Activated CD4-positive, CD25-positive, alpha-beta regulatory T cell (primary cell): ENCODE measurements at regions not wholly inside any gene's neighbourhood (a gene's known extent, or its start where the extent isn't known, plus 50 kb on each side); places are given as distances from the start of the nearest gene placed in this dataset.
A peak's percentile ranks its signal among the peaks of the same experiment; 100 is the strongest.

Experiments used
- DNase-seq, 4 experiments: peaks; one replicate each; lab custom pipeline; 2025; lab: John Stamatoyannopoulos, UW

GRCh38 chr1:209222826-209223225 is 360.7 kb upstream of the CAMK1G start:
- DNase-seq = no peak

GRCh38 chr1:209223791-209224190 is 359.7 kb upstream of the CAMK1G start:
- no peak for DNase-seq

GRCh38 chr1:209224886-209225285 is 358.6 kb upstream of the CAMK1G start:
- DNase-seq = no peak

GRCh38 chr1:209227171-209227570 is 356.3 kb upstream of the CAMK1G start:
- DNase-seq = no peak

- no peak for DNase-seq
These were observed 355.6 kb upstream of the CAMK1G start for GRCh38 chr1:209227941-209228340.

GRCh38 chr1:209229494-209230061 is 353.9 kb upstream of the CAMK1G start:
- DNase-seq = no peak

- DNase-seq = no peak
These were observed 353.2 kb upstream of the CAMK1G start for GRCh38 chr1:209230314-209230713.

- no peak for DNase-seq
These were observed 351.9 kb upstream of the CAMK1G start for GRCh38 chr1:209231476-209232156.

GRCh38 chr1:209232197-209232596 is 351.3 kb upstream of the CAMK1G start:
- DNase-seq = no peak

- no peak for DNase-seq
These were observed 350.8 kb upstream of the CAMK1G start for GRCh38 chr1:209232759-209233158.

- no peak for DNase-seq
These were observed 348.3 kb upstream of the CAMK1G start for GRCh38 chr1:209235166-209235565.

- DNase-seq = no peak
These were observed 345.2 kb upstream of the CAMK1G start for GRCh38 chr1:209238356-209238755.

- no peak for DNase-seq
These were observed 343.2 kb upstream of the CAMK1G start for GRCh38 chr1:209240351-209240750.

GRCh38 chr1:209241487-209241886 is 342.0 kb upstream of the CAMK1G start:
- DNase-seq = no peak

- DNase-seq = peak in 2 of 4 experiments; percentile 5 to 6
These were observed 334.8 kb upstream of the CAMK1G start for GRCh38 chr1:209248649-209249279.

GRCh38 chr1:209249280-209249670 is 334.2 kb upstream of the CAMK1G start:
- DNase-seq = no peak

- DNase-seq = no peak
These were observed 333.6 kb upstream of the CAMK1G start for GRCh38 chr1:209249785-209250440.

GRCh38 chr1:209250861-209251636 is 332.5 kb upstream of the CAMK1G start:
- no peak for DNase-seq

GRCh38 chr1:209256766-209257350 is 326.7 kb upstream of the CAMK1G start:
- no peak for DNase-seq

GRCh38 chr1:209257454-209257853 is 326.1 kb upstream of the CAMK1G start:
- DNase-seq = no peak

- no peak for DNase-seq
These were observed 323.4 kb upstream of the CAMK1G start for GRCh38 chr1:209260136-209260535.

- no peak for DNase-seq
These were observed 320.9 kb upstream of the CAMK1G start for GRCh38 chr1:209262631-209263030.
